ENCODE measurements at regions not wholly inside any gene's neighbourhood (a gene's known extent, or its start where the extent isn't known, plus 50 kb on each side); places are given as distances from the start of the nearest gene placed in this dataset.

GRCh38 chr5:30092548-30092947 lies 1100.9 kb upstream of the CDH6 start:
- TF ChIP-seq CTCF (IDR thresholded peaks at IDR 0.05) (no peak), POLR2A (IDR thresholded peaks at IDR 0.05) (no peak)

Data from Peyer's patch (tissue), 4 donors.